Panc1 (cell line): ENCODE measurements at regions not wholly inside any gene's neighbourhood (a gene's known extent, or its start where the extent isn't known, plus 50 kb on each side); places are given as distances from the start of the nearest gene placed in this dataset.

Experiments used
- ATAC-seq: fragments of 200-7000 bp; cut with Tn5 transposase; 2 replicates; pipeline ENCODE4 v1.9.1; 2020; ENCODE audit warnings: mild to moderate bottlenecking, moderate library complexity
- BruUV-seq: library from RNA; stranded (reverse); fragments of 400-500 nt; replicated peaks from 2 replicates; lab custom pipeline; 2021; lab: Mats Ljungman, UMichigan
- CTCF ChIA-PET: fragments of 300-600 bp; sonication (Branson Sonifier 250); formaldehyde crosslinking; loops from one replicate; lab custom pipeline; 2022; ENCODE audit warnings: antibody characterized with exemption; lab: Charles Lee
- POLR2A ChIA-PET: fragments of 300-600 bp; sonication (Branson Sonifier 250); formaldehyde crosslinking; loops from one replicate; lab custom pipeline; 2022; ENCODE audit warnings: antibody characterized with exemption; lab: Charles Lee
- DNase-seq: peaks from one replicate; pipeline ENCODE4 v3.0.0-alpha.2; 2010; ENCODE audit warnings: low read depth, low spot score
- H3K27ac ChIP-seq: 2 replicates; pipeline ENCODE4 v1.5.1; 2011; ENCODE audit warnings: mild to moderate bottlenecking, low read length, inconsistent platforms
- H3K27me3 ChIP-seq: fragments of 200-500 bp; sonication (Bioruptor generic); 2 replicates; pipeline ENCODE4 v1.6.0; 2014; ENCODE audit warnings: low read length, inconsistent platforms; ENCODE audit not compliant: control insufficient read depth, insufficient read depth
- H3K36me3 ChIP-seq: fragments of 200-500 bp; sonication (Bioruptor generic); 2 replicates; pipeline ENCODE4 v1.5.1; 2014; ENCODE audit warnings: inconsistent platforms, mild to moderate bottlenecking, low read length, moderate library complexity; ENCODE audit not compliant: control insufficient read depth, insufficient read depth
- H3K4me1 ChIP-seq: 2 replicates; pipeline ENCODE4 v1.5.1; 2011; ENCODE audit warnings: inconsistent platforms, mild to moderate bottlenecking, low read length, moderate library complexity; ENCODE audit not compliant: control insufficient read depth, insufficient read depth
- H3K4me3 ChIP-seq, 2 experiments: 2 replicates each; pipeline ENCODE4 v1.5.1; 2011 to 2012; ENCODE audit warnings: low read depth in 2 of 2, low read length in 2 of 2, mild to moderate bottlenecking in 2 of 2, inconsistent platforms in 1 of 2, moderate library complexity in 1 of 2
- H3K9me3 ChIP-seq: fragments of 200-500 bp; sonication (Bioruptor generic); 2 replicates; pipeline ENCODE4 v1.5.1; 2014; ENCODE audit warnings: low read depth, mild to moderate bottlenecking, inconsistent platforms, low read length, moderate library complexity; ENCODE audit not compliant: control insufficient read depth, insufficient read depth
- POLR2AphosphoS5 ChIP-seq: IDR thresholded peaks from 2 replicates; pipeline ENCODE4 v1.6.1; 2012; ENCODE audit warnings: mild to moderate bottlenecking, low read depth, low read length, moderate library complexity
- REST ChIP-seq, 2 experiments: IDR thresholded peaks; 2 replicates each; pipeline ENCODE4 v1.6.1; 2011 to 2012; ENCODE audit warnings: low read depth in 2 of 2, control low read depth in 1 of 2, low read length in 1 of 2, mild to moderate bottlenecking in 1 of 2, moderate library complexity in 1 of 2; ENCODE audit not compliant: insufficient read depth in 1 of 2
- SIN3A ChIP-seq: IDR thresholded peaks from 2 replicates; pipeline ENCODE4 v1.6.1; 2012; ENCODE audit warnings: low read depth, mild to moderate bottlenecking, low read length, moderate library complexity, borderline replicate concordance; ENCODE audit not compliant: insufficient read depth
- TCF7L2 ChIP-seq: IDR thresholded peaks from 2 replicates; pipeline ENCODE4 v1.6.1; 2011; ENCODE audit warnings: mild to moderate bottlenecking, low read depth, low read length, inconsistent platforms
- in situ Hi-C: cut with HindIII; loops from 2 replicates; pipeline ENCODE4 v1.10.0; 2016; ENCODE audit warnings: low sequenced_read_pairs, low pct_unique_long_range_greater_than_20kb
- intact Hi-C: fragments of 100-400 bp; cut with micrococcal nuclease; formaldehyde crosslinking; loops from one replicate; pipeline ENCODE4 v1.10.0; 2022; ENCODE audit not compliant: unreplicated experiment
- TF ChIP-seq, protein P1 (sequence below): fragments of 450-650 bp; IDR thresholded peaks from 2 replicates; pipeline ENCODE4 v1.5.1; 2017; ENCODE audit warnings: mild to moderate bottlenecking

GRCh38 chr15:61644550-61644949, 415.4 kb upstream of the RORA start:
- no peaks in the 10 kb centered on the region for H3K27me3 ChIP-seq
- POLR2A ChIA-PET: no interaction called here
- H3K9me3 ChIP-seq: no peaks in the 10 kb centered on the region
- H3K4me1 ChIP-seq: no peaks in the 10 kb centered on the region
- intact Hi-C loops: no loop called here
- CTCF ChIA-PET: no interaction called here
- BruUV-seq: no TSS peak
- H3K4me3 ChIP-seq: no peak overlapping the region
- H3K36me3 ChIP-seq: no peaks in the 10 kb centered on the region
- DNase-seq (no peak), ATAC-seq (no peak)
- H3K27ac ChIP-seq: no peak overlapping the region
- in situ Hi-C loops: no loop called here
- no peak for TF ChIP-seq SIN3A
- TF ChIP-seq, protein P1, sequence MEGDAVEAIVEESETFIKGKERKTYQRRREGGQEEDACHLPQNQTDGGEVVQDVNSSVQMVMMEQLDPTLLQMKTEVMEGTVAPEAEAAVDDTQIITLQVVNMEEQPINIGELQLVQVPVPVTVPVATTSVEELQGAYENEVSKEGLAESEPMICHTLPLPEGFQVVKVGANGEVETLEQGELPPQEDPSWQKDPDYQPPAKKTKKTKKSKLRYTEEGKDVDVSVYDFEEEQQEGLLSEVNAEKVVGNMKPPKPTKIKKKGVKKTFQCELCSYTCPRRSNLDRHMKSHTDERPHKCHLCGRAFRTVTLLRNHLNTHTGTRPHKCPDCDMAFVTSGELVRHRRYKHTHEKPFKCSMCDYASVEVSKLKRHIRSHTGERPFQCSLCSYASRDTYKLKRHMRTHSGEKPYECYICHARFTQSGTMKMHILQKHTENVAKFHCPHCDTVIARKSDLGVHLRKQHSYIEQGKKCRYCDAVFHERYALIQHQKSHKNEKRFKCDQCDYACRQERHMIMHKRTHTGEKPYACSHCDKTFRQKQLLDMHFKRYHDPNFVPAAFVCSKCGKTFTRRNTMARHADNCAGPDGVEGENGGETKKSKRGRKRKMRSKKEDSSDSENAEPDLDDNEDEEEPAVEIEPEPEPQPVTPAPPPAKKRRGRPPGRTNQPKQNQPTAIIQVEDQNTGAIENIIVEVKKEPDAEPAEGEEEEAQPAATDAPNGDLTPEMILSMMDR: no peak
- TF ChIP-seq TCF7L2: no peak
- TF ChIP-seq REST (IDR thresholded peaks at IDR 0.05; ENCODE audit: insufficient read depth in 1 of 2, low read depth in 2 of 2, low read length in 1 of 2): no peak
- no peak for TF ChIP-seq POLR2AphosphoS5

GRCh38 chr15:61641645-61642044, 412.5 kb upstream of the RORA start:
- Histone ChIP-seq H3K36me3 (no peaks in the 10 kb centered on the region), H3K4me3 (no peak overlapping the region), H3K9me3 (no peaks in the 10 kb centered on the region), H3K27me3 (no peaks in the 10 kb centered on the region), H3K27ac (no peak overlapping the region), H3K4me1 (no peaks in the 10 kb centered on the region)
- no TSS peak for BruUV-seq
- CTCF ChIA-PET: no interaction called here
- DNase-seq: no peak
- in situ Hi-C loops: no loop called here
- intact Hi-C loops: no loop called here
- no peak for ATAC-seq
- POLR2A ChIA-PET: no interaction called here
- TF ChIP-seq SIN3A: no peak
- TF ChIP-seq, protein P1: no peak
- TF ChIP-seq REST (IDR thresholded peaks at IDR 0.05; ENCODE audit: insufficient read depth in 1 of 2, low read depth in 2 of 2, low read length in 1 of 2): no peak
- no peak for TF ChIP-seq POLR2AphosphoS5
- no peak for TF ChIP-seq TCF7L2
